Lower leg skin (tissue), 3 donors: ENCODE measurements at regions not wholly inside any gene's neighbourhood (a gene's known extent, or its start where the extent isn't known, plus 50 kb on each side); places are given as distances from the start of the nearest gene placed in this dataset.

ENCODE experiments used
- CTCF ChIP-seq, 3 donors: fragments of 450-650 bp; IDR thresholded peaks; one replicate each; pipeline ENCODE4 v1.5.1; 2016; ENCODE audit warnings: antibody characterized with exemption in 3 of 3, mild to moderate bottlenecking in 3 of 3, moderate library complexity in 2 of 3
- POLR2A ChIP-seq, 2 donors: fragments of 450-650 bp; IDR thresholded peaks; one replicate each; pipeline ENCODE4 v1.6.1; 2016 to 2017; ENCODE audit warnings: antibody characterized with exemption in 2 of 2, mild to moderate bottlenecking in 1 of 2, moderate library complexity in 1 of 2

GRCh38 chr10:65130162-65130758, 1609.1 kb downstream of the REEP3 start:
- no peak for TF ChIP-seq CTCF (IDR thresholded peaks at IDR 0.05)
- no peak for TF ChIP-seq POLR2A (IDR thresholded peaks at IDR 0.05)
